CMK (cell line): ENCODE measurements at regions not wholly inside any gene's neighbourhood (a gene's known extent, or its start where the extent isn't known, plus 50 kb on each side); places are given as distances from the start of the nearest gene placed in this dataset.
"Not testable (repeated sequence)": the region's sequence is repeated elsewhere in the genome, so short reads cannot be mapped to it uniquely, and the experiment has no call there.

ENCODE experiments used
- DNase-seq: peaks from one replicate; pipeline ENCODE4 v3.0.0-alpha.2; 2010; ENCODE audit warnings: low read depth

DNA sequence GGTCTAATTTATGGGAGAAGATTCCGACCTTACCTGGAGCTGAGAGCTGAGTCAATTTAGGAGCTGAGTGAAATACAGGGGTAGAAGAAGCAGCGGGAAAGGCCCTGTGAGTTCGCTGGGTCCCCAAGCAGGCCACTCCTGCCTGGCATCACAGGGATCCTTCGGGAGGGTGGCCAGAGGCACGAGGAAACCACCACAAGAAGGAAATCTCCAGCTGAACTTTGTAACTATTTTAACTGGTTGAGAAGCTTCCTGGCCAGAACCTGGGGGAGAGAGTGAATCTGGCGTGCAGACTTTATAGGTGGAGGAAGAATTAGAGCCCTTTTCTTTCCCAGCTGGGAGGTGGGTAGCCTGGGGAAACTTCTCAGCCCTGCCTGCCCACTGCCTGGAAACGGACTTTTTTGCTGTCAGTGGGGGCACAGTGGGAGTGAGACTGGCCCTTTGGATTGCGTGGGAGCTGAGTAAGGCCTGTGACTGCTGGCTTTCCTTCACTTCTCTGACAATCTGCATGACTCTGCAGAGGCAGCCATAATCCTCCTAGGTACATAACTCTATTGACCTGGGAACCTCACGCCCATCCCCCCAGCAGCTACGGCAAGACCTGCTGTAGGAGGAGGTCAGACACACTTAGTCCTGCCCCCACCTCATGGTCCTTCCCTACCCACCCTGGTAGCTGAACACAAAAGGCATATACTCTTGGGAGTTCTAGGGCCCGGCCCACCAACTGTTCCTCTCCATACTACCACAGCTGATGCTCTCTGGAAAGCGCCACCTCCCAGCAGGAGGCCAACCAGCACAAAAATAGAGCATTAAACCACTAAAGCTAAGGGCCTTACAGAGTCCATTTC lies 340.7 kb downstream of the CNTN3 start:
- no peak for DNase-seq

DNA sequence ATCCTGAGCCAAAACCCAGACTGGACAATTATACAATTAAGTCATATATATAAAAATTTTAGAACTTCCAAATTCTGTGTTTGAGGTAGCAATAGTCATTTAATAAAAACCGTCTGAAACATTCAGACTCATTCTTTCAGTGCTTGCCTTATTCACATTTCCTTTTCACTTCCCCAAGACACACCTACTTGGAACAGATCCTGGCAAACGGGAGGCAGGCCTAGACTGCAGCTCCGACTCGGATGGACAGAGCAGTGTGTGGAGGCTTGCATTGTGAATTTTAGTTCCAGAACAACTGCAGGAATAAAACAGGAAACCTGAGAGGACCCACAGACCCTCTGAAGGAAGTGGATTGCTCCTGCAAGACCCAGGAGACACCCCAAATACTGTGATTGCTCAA lies 341.4 kb downstream of the CNTN3 start:
- DNase-seq, result no peak

DNA sequence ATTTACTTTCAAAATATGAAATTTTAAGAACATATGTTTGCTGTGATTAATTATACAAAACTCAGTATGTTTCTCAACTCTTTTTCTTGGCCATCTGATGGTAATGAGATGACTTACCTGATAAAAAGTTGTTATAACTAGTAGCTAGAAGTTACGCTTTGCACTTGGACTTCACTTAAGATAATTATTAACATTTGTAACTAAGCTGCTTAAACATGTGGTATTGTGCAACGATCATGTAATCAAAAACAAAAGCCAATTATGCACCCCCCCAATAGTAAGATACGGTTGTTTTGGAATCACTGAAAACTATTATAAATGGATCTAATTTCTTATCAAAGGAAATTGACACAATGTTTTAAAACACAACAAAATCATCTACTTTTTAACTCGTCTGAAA lies 342.9 kb downstream of the CNTN3 start:
- DNase-seq, result no peak

DNA sequence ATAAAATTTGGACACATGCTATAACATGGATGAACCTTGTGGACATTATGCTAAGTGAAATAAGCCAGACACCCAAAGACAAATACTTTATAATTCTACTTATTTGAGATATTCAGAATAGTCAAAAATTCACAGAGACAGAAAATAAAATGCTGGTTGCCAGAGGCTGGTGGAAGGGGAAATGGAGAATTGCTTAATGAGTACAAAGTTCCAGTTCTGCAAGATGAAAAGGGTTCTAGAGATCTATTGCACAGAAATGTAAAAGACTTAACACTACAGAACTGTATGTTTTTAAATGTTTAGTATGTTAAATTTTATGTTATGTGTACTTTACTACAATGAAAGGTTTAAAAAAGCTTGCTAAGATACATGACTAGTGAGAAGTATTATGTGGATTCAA lies 344.8 kb downstream of the CNTN3 start:
- no peak for DNase-seq

DNA sequence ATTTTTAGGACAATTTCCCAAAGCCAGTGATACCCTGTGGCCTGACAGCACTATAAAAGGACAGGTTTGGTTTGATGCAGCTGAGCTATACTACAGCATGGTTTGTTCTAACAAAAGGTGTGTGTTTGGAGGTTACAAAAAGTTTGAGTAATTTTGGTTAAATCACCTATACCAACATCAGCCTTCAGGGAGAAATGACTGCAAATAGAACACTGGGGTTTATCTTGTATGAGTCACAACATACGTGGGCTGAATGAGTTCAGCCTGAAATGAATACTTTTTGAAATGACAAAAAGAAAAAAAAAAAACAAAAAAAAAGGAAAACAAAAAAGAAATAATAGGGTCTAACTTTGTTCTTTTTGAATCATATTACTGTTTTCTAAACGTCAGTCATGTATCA lies 345.7 kb downstream of the CNTN3 start:
- DNase-seq, result no peak

DNA sequence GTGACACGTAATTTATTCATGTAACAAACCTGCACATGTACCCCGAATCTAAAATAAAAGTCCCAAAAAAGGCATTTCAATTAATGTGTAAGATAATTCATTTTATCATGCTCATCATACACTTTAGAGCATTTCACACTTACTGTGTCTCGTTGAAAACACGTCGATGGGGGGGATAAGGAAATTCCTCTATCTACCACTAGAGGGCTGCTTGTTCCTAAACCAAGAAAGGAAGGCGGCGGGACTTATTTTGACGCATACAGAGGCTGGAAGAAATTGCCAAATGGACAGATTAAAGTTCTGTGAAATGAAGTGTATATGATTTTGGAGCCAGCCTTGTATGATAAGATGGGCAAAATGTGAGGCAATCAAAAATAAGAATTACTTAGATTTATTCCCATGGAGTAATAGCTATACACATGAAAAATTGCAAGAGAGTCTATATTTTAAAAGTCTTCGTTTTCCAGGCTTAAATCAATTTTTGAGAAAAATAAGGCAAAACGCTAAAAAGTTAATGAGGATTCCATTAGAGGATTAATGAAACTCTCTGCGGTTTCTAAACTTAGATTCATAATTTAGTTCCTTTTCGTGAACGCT lies 346.8 kb downstream of the CNTN3 start:
- DNase-seq, result peak; percentile 0

DNA sequence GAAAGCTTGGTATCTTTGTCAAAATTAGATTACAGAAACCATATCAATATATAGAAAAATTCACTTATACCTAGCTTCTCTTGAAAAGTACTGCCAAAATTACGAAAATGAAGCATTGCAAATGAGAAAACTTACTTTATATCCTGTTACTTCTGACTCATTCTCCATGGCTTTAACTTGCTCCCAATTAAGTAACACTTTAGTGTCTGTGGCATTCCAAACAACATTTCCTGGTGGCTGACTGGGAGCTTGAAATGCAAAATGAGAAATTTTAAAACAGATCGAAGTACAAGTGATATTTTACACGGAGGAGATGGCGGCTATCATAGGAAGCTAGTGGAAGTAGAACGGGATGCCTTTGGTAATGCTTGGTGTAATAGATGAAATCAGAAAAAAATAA lies 347.3 kb downstream of the CNTN3 start:
- no peak for DNase-seq

DNA sequence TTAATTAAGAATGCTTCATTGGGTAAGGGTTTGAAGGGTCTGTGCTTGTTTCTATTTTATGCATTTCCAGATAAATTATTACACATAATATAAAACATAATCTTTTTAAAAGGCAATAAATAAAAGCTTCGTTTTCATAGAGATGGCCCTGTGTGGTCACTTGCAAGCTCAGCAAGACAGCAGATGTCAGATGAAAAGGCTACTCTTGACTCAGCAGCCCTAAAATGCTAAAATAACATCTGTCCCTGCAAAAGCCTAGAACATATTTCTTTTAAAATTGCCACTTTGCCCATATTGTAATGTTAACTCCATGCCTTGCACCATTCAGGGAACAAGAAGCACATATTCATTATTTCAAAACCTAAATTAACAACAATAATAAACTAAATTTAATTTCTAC lies 349.4 kb downstream of the CNTN3 start:
- no peak for DNase-seq

DNA sequence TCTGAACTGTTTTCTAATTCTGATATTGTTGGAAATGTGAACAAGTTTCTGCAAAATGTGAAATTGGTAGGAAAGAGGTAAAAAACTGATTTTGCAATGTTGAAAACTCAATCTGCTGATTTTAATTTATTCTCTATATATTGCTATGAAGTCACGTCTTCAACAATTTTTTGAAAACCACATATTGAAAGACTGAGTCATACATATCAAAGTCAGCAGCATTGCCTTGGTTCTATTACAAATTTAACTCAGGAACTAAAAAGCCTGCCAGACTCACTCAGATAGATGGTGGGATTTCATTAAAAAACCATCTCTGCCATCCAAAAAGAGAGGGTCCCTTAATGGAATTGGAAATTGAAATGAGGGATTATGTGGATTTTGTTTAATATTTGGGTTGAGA lies 351.4 kb downstream of the CNTN3 start:
- DNase-seq, result no peak

DNA sequence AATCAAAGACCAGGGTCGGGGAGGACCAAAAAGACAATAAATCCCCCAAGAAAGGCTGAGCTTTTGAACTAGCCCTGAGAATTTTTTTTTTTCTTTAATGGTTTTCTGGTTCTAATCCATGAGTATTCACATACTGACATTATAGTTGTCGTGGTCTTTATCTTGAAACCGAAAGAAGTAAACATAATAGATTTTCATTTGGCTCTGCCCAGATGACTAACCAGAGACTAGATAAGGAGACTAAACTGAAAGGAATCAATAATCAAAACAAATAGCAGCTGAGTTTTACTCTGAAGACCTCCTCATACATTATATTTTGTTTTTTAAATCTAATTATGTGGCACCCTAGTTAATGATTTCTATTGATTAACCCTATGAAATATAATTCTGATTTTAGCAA lies 381.4 kb downstream of the CNTN3 start:
- no peak for DNase-seq

DNA sequence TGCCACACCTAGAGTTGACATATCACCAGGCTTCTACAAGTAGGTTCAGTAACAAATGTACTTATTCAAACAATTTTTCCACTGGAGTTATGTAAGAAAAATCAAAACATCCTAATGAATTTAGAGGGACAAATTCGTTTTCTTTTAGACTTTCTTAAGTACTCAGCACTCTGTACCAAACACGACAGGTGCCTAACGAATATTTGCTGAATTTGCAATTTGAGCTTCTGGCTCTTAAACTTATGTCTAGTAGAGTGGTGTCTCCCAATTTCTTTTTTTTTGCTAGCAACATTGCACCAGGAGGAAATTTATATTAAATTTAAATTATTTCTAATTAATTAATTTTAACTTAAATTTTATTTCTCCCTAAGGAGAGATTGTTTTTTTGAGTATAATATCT lies 397.0 kb downstream of the CNTN3 start:
- DNase-seq, result no peak

DNA sequence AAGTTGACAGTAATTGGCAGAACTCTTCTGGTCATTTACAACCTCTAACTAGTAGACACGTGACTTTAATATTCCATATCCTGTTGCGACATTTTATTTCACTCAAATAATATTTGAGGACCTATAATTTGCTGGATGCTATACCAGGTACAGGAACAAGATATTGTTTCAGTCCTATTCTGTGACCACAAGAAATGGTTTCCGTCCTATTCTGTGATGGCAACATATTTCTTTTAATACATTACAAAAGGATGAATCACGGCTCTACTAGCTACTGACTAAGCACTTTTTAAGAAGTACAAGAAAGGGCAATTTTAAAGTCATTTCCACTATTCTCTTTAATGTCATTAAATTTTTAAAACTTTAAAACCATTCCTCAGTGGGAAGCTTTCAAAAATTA lies 400.2 kb downstream of the CNTN3 start:
- no peak for DNase-seq

DNA sequence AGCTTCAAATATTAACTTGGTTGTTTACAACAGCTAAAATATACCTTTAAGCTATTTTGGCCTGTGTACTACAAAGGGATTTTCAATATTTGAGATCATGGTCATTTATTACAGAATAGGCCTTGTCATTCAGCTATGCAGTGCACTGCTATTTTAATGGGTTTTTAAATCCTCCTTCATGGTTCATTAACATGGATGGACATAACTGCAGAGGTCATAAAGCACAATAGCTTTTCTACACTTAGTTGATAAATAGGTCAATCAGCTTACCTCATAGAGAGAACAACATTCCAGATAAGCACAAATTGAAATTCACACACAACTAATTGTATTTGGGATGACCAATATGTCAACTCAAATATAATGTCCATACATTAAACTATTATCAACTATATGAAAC lies 403.7 kb downstream of the CNTN3 start:
- no peak for DNase-seq

DNA sequence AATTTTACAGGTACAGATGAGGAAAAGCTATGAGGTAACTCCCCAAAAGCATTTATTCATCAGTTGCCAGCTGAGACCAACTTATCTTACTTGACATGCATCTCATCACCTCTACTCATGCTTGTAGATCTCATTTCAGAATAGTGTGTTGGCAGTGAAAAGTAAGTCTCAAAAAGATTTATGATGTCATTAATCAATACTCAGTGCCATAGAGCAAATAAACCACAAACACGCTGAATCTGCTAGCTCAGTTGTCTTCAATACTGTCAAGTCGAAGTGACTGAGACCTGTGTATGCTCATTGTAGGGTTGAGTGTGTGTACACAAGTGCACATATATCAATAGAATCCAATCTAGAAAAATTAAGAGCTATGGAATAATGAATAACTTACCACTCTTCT lies 413.5 kb downstream of the CNTN3 start:
- no peak for DNase-seq

DNA sequence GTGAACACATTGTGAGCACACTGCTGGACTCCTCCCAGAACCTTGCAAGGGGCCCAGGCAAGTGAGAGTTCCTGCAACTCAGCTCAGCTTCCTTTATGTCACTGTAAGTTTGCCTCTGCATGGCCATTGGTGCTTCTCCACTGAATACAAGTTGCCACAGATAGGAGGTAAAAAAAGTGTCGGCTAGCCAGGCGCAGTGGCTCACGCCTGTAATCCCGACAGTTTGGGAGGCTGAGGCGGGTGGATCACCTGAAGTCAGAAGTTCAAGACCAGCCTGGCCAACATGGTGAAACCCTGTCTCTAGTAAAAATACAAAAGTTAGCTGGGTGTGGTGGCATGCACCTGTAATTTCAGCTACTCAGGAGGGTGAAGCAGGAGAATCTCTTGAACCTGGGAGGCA lies 435.8 kb downstream of the CNTN3 start:
- not testable (repeated sequence) for DNase-seq

DNA sequence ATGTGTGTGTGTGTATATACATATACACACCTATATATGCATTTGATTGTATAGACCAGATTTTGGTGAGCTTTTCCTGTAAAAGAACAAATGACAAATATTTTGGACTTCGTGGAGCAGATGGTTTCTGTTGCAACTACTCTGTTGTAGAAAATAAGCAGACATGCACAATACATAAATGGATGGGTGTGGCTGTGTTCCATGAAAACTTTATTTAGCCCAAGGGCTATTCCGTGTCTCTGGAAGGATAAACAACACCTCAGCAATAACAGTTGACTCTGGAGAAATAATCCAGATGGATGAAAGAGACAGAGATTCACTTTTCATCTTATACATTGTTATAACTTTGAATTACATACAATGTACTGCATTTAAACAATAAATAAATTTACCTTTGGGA lies 441.4 kb downstream of the CNTN3 start:
- no peak for DNase-seq

DNA sequence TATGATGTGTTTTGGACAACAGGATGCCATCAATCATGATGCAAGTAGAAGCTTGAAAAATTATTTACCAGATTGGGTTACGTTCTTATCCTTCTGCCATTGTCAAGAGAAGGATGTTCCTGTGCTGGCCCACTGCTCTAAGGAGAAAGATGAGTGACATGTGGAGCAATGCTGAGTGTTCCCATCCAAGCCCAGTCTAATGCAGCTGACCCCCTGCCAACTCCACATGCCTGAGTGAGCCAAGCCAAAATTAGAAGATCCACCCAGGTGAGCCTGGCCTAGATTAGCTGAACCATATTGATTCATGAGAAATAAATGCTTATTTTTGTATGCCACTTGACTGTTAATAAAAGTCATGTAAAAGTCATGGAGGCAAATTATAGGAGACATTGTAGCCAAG lies 446.5 kb downstream of the CNTN3 start:
- DNase-seq, result no peak

DNA sequence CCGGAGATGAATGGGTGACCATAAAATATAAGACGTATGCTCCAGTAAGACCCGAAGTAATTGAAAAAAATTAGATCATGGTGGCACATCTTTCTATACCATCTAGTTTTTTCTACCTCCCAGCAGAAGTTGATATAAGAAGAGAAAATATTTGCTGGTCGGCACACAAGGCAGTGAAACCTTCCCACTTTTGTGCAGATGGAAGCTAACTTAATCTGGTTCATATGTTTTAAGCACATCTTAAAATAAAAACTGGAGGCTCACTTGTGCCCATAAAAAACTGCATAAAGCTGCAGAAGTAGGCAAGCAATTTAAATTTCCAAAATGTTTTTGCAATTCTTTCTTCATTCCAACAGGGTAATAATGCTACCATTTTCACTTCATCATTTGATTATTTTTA lies 449.2 kb downstream of the CNTN3 start:
- no peak for DNase-seq

DNA sequence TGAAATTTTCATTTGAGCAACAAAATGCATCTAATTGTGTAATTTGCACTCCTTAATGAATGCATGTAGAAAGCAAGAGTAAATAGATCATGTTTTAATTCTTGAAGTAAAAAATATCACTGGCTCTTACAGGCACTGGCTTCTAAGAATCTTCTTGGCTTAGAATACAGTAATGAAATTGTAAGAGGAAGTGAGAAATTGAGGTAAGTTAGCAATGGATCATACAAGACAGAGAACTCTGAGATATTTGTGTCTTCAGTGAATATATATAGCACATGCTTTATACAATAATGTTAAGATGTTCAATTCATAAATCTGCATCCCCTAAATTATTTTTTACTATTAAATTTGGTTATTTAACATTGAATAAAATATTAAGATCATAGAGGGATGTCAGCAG lies 465.0 kb downstream of the CNTN3 start:
- DNase-seq, result no peak

DNA sequence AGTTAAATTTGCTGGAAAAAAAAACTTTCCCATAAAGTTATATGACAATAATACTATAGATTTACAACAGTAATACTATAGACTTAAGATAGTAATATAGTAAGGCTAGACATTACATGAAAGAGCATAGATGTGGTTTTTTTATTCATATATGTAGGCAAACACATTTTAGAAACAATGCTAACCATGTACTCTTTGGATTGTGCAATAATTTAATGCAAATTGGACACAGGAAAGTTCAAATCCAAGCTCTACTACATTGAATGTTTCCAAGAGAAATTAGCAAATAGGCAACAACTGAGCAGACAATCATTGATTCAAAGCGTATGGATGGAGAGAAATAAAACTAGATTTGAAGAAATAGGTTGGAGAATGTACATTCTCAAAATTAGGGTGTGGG lies 469.2 kb downstream of the CNTN3 start:
- no peak for DNase-seq

DNA sequence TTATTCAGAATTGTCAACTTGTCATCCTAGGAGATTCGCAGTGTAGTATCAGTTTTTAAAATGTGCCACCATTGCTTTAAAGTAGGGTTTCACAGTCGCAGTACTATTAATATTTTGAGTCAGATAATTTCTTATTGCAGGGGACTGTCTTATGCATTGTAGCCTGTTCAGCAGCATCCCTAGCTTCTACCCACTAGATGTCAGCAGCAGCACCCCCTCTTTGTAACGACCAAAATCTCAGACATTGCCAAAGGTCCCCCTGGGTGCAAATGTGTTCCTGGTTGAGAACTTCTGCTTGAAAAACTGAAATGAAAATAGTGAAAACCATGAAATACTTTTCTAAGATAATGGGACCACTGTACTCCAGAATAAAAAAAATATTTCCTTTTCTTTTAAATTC lies 474.8 kb downstream of the CNTN3 start:
- DNase-seq, result no peak

DNA sequence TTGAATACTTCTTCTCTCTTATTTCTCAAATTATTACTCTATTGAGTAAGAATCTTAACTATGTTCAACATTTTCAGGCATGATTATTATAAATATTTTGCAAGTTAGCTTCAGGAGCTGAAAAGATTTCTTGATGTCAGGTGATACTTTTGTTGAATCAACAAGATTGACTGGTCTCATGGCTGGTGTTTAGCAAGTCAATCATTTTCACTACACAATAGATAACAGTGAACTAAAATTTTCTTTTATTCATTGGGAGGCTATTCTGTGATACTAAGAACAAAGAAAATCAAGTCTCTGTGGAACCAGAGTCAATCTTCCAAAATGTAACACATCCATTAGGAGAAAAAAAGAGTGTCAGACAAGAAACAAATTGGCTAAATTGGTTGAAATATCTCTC lies 476.7 kb downstream of the CNTN3 start:
- no peak for DNase-seq

DNA sequence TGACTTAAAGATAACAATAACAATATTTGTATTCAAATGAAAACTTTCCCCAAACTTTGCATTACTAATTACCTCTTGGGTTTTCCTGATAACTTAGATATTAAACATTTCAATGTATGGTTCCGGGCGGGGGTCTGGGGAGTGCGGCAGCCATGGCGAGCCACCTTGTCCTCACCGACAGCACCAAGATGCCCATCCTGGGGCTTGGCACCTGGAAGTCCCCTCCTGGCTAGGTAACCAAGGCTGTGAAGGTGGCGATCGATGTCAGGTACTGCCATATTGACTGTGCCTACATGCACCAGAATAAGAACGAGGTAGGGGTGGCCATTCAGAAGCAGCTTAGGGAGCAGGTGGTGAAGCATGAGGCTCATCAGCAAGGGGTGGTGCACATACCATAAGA lies 478.7 kb downstream of the CNTN3 start:
- no peak for DNase-seq

DNA sequence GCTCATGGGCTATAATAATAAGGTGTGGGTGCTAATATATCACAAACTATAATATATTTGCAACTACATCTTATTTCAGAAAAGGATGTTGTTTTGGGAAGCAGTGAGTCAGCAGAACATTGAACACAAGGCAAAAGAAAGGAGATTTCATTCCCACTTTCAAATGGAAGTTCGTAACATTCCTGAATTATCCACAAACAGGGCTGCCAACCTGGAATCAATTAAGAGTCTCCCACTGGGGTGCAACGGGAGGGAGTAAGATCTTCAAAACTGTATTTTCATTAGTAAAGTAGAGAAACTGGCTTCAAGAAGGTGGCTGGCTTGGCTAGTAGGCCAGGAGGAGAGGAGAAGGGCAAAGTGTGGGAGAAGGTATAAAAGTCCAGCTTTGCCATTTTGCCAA lies 479.6 kb downstream of the CNTN3 start:
- DNase-seq, result no peak
